ENCODE measurements at regions not wholly inside any gene's neighbourhood (a gene's known extent, or its start where the extent isn't known, plus 50 kb on each side); places are given as distances from the start of the nearest gene placed in this dataset.

- TF ChIP-seq, protein P1, sequence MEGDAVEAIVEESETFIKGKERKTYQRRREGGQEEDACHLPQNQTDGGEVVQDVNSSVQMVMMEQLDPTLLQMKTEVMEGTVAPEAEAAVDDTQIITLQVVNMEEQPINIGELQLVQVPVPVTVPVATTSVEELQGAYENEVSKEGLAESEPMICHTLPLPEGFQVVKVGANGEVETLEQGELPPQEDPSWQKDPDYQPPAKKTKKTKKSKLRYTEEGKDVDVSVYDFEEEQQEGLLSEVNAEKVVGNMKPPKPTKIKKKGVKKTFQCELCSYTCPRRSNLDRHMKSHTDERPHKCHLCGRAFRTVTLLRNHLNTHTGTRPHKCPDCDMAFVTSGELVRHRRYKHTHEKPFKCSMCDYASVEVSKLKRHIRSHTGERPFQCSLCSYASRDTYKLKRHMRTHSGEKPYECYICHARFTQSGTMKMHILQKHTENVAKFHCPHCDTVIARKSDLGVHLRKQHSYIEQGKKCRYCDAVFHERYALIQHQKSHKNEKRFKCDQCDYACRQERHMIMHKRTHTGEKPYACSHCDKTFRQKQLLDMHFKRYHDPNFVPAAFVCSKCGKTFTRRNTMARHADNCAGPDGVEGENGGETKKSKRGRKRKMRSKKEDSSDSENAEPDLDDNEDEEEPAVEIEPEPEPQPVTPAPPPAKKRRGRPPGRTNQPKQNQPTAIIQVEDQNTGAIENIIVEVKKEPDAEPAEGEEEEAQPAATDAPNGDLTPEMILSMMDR (IDR thresholded peaks at IDR 0.05) = no peak
- TF ChIP-seq POLR2A (IDR thresholded peaks at IDR 0.05) = no peak
- TF ChIP-seq POLR2AphosphoS5 (IDR thresholded peaks at IDR 0.05) = no peak
Measured at GRCh38 chr3:117310536-117310935, 601.0 kb downstream of the TUSC7 start.

Measured in prostate gland (tissue), 2 donors.